Uterus (tissue), 2 donors: ENCODE measurements at regions not wholly inside any gene's neighbourhood (a gene's known extent, or its start where the extent isn't known, plus 50 kb on each side); places are given as distances from the start of the nearest gene placed in this dataset.

ENCODE experiments used
- POLR2A ChIP-seq, 2 donors: fragments of 450-650 bp; IDR thresholded peaks; one replicate each; pipeline ENCODE4 v1.6.1; 2016; ENCODE audit warnings: antibody characterized with exemption in 2 of 2, mild to moderate bottlenecking in 1 of 2, moderate library complexity in 1 of 2
- TF ChIP-seq, protein P1 (sequence below), 4 experiments: fragments of 200-600 bp in 2 of 4; fragments of 450-650 bp in 2 of 4; sonication (generic) in 2 of 4; IDR thresholded peaks; one replicate each; pipeline ENCODE4 v1.5.1; 2016 to 2019; ENCODE audit warnings: antibody characterized with exemption in 4 of 4, mild to moderate bottlenecking in 2 of 4, moderate library complexity in 1 of 4

DNA sequence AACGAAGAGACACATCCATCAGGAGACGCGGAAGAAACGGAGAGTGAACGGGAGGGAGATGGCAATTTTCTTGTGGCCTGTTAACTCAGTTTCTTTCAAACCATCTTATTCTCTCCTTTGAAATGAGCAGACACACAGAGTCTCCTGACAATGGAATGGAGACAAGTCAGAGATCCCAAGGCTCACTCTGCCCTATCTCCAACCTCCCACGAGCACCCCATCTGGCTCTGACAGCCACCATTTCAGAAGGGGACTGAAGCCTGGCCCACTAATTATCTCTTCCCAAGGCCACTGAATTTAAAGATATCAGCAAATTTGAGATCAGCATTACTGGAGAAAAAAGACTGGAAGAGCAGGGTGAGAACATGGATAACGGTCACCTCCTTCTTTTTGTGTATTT is 215.6 kb downstream of the DHX15 start:
- no peak for TF ChIP-seq POLR2A (IDR thresholded peaks at IDR 0.05)
- TF ChIP-seq, protein P1, sequence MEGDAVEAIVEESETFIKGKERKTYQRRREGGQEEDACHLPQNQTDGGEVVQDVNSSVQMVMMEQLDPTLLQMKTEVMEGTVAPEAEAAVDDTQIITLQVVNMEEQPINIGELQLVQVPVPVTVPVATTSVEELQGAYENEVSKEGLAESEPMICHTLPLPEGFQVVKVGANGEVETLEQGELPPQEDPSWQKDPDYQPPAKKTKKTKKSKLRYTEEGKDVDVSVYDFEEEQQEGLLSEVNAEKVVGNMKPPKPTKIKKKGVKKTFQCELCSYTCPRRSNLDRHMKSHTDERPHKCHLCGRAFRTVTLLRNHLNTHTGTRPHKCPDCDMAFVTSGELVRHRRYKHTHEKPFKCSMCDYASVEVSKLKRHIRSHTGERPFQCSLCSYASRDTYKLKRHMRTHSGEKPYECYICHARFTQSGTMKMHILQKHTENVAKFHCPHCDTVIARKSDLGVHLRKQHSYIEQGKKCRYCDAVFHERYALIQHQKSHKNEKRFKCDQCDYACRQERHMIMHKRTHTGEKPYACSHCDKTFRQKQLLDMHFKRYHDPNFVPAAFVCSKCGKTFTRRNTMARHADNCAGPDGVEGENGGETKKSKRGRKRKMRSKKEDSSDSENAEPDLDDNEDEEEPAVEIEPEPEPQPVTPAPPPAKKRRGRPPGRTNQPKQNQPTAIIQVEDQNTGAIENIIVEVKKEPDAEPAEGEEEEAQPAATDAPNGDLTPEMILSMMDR (IDR thresholded peaks at IDR 0.05): no peak
